ENCODE measurements at regions not wholly inside any gene's neighbourhood (a gene's known extent, or its start where the extent isn't known, plus 50 kb on each side); places are given as distances from the start of the nearest gene placed in this dataset.

DNA sequence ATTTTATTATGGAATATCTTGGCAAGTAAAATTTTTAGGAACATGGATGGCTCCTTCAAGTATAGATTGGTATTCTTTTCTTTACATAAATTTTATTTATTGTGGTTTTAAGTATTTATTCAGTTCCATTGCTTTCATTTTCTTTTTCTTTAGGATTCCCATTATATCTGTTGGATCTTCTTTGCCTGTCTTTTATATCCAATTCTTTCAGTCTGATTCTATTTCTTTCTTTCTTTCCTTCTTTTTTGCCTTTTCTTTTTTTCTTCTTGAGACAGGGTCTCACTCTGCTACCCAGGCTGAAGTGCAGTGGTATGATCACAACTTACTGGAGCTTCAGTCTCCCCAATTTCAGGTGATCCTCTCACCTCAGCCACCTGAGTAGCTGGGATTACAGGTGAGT is 74.2 kb upstream of the GLI3 start:
- TF ChIP-seq, protein P1, sequence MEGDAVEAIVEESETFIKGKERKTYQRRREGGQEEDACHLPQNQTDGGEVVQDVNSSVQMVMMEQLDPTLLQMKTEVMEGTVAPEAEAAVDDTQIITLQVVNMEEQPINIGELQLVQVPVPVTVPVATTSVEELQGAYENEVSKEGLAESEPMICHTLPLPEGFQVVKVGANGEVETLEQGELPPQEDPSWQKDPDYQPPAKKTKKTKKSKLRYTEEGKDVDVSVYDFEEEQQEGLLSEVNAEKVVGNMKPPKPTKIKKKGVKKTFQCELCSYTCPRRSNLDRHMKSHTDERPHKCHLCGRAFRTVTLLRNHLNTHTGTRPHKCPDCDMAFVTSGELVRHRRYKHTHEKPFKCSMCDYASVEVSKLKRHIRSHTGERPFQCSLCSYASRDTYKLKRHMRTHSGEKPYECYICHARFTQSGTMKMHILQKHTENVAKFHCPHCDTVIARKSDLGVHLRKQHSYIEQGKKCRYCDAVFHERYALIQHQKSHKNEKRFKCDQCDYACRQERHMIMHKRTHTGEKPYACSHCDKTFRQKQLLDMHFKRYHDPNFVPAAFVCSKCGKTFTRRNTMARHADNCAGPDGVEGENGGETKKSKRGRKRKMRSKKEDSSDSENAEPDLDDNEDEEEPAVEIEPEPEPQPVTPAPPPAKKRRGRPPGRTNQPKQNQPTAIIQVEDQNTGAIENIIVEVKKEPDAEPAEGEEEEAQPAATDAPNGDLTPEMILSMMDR (IDR thresholded peaks at IDR 0.05; ENCODE audit: extremely low read depth, missing control alignments), result no peak
- no peak for DNase-seq (ENCODE audit: low spot score)

DNA sequence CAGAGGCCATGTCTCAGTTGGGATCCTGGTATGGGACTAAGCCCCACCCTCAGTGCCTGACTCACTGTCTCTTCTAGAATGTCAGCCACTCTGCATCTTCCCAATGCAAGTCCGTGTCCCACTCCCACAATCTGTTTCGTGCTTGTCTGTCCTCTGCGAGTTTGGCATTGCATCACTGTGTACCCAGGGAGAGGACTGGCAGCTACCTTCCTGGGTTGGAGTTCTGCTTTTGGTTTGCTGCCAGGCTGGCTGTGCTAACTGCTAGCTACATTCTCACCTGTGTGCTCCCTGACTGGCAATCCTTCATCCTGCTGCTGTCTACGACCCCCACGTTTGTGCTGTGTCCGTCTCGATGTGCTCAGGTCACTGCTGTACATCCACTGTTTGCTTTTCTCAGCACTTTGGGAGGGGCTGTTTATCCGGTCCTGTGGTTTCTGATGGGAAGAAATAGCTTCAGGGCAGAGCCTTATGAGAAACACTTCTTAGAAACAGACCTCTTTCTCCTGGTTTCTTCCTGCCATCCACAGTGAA is 56.0 kb upstream of the GLI3 start:
- DNase-seq (ENCODE audit: low spot score), result no peak
- TF ChIP-seq, protein P1 (IDR thresholded peaks at IDR 0.05; ENCODE audit: extremely low read depth, missing control alignments), result no peak

- TF ChIP-seq, protein P1 (IDR thresholded peaks at IDR 0.05; ENCODE audit: extremely low read depth, missing control alignments), result no peak
- DNase-seq (ENCODE audit: low spot score), result no peak
Measured at GRCh38 chr7:42289473-42289872, 52.5 kb upstream of the GLI3 start.
